Activated CD8-positive, alpha-beta T cell treated with anti-CD3 and anti-CD28 coated beads for 36 hours (primary cell): ENCODE measurements at regions not wholly inside any gene's neighbourhood (a gene's known extent, or its start where the extent isn't known, plus 50 kb on each side); places are given as distances from the start of the nearest gene placed in this dataset.

Experiments
- ATAC-seq: fragments of 200-7000 bp; cut with Tn5 transposase; one replicate; pipeline ENCODE4 v1.10.0; 2021; ENCODE audit warnings: mild to moderate bottlenecking, moderate library complexity
- CTCF ChIA-PET: fragments of 350-600 bp; sonication (Branson Sonifier 250); formaldehyde crosslinking; loops from one replicate; lab custom pipeline; 2021; ENCODE audit warnings: antibody characterized with exemption; lab: Charles Lee
- POLR2A ChIA-PET: fragments of 350-600 bp; sonication (Branson Sonifier 250); formaldehyde crosslinking; loops from one replicate; lab custom pipeline; 2021; ENCODE audit warnings: antibody characterized with exemption; lab: Charles Lee
- DNase-seq: peaks from one replicate; pipeline ENCODE4 v3.0.0-alpha.2; 2020
- H3K27ac Mint-ChIP-seq: one replicate; pipeline ENCODE4 v1.8.0; 2021; ENCODE audit warnings: mild to moderate bottlenecking, mixed read lengths
- H3K27me3 Mint-ChIP-seq: one replicate; pipeline ENCODE4 v1.8.0; 2021; ENCODE audit warnings: mixed read lengths
- H3K36me3 Mint-ChIP-seq: one replicate; pipeline ENCODE4 v1.8.0; 2021; ENCODE audit warnings: low read depth, mixed read lengths
- H3K4me1 Mint-ChIP-seq: one replicate; pipeline ENCODE4 v1.8.0; 2021; ENCODE audit warnings: low read depth, mixed read lengths
- H3K4me3 Mint-ChIP-seq: one replicate; pipeline ENCODE4 v1.8.0; 2021; ENCODE audit warnings: mild to moderate bottlenecking, moderate library complexity, mixed read lengths
- H3K9me3 Mint-ChIP-seq: one replicate; pipeline ENCODE4 v1.8.0; 2021; ENCODE audit warnings: mixed read lengths
- CTCF ChIP-seq: fragments of 200-600 bp; IDR thresholded peaks from one replicate; pipeline ENCODE4 v1.8.0; 2022; ENCODE audit warnings: antibody characterized with exemption, mild to moderate bottlenecking
- intact Hi-C: fragments of 100-400 bp; cut with micrococcal nuclease; formaldehyde crosslinking; loops from one replicate; pipeline ENCODE4 v1.10.0; 2022

GRCh38 chr18:78919956-78920355, 59.7 kb upstream of the SALL3 start:
- intact Hi-C loops = no loop called here
- TF ChIP-seq CTCF = no peak
- ChIA-PET POLR2A (no interaction called here), CTCF (no interaction called here)
- Mint-ChIP-seq H3K36me3 (no peaks in the 10 kb centered on the region), H3K4me3 (no peak overlapping the region), H3K27me3 (peaks cover 5% of the 10 kb centered on the region), H3K4me1 (no peaks in the 10 kb centered on the region), H3K9me3 (no peaks in the 10 kb centered on the region), H3K27ac (no peak overlapping the region)
- DNase-seq (no peak), ATAC-seq (no peak)

DNA sequence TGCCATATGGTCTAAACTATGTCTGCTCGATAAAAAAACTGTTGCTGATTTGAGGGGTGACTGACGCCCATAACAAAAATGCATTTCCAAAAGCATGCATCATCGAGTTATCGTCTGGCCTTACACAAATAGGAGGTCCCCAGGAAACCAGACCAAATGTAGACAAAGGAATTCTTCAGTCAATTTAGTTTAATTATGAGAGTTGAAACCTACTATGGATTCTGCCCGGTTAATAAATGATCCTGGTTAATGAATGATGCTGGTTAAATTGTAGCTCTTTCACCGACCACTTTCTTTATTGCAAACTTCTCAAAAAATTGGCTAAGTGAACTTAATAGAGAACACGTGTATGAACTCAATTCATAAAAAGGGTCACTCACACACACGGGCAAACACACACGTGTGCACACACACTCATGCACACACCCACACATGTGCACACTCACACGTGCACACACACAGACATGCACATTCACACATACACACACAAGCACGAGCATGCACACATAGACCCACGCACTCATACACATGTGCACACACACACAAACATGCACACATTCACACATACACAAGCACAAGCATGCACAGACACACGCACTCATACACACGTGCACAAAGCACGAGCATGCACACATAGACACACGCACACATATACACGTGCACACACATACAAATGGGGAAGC, 59.0 kb upstream of the SALL3 start:
- H3K9me3 Mint-ChIP-seq = no peaks in the 10 kb centered on the region
- no peaks in the 10 kb centered on the region for H3K4me1 Mint-ChIP-seq
- H3K27ac Mint-ChIP-seq = no peak overlapping the region
- DNase-seq (no peak), ATAC-seq (no peak)
- ChIA-PET CTCF (no interaction called here), POLR2A (no interaction called here)
- no peaks in the 10 kb centered on the region for H3K36me3 Mint-ChIP-seq
- intact Hi-C loops = no loop called here
- H3K4me3 Mint-ChIP-seq = no peak overlapping the region
- peaks cover 4% of the 10 kb centered on the region for H3K27me3 Mint-ChIP-seq
- no peak for TF ChIP-seq CTCF

- ATAC-seq = no peak
- Mint-ChIP-seq H3K9me3 (no peaks in the 10 kb centered on the region), H3K36me3 (no peaks in the 10 kb centered on the region), H3K4me1 (no peaks in the 10 kb centered on the region), H3K27ac (no peak overlapping the region), H3K27me3 (no peaks in the 10 kb centered on the region), H3K4me3 (no peak overlapping the region)
- no peak for DNase-seq
- ChIA-PET POLR2A (no interaction called here), CTCF (no interaction called here)
- TF ChIP-seq CTCF = no peak
- intact Hi-C loops = no loop called here
These were observed 56.8 kb upstream of the SALL3 start for GRCh38 chr18:78922856-78923255.

DNA sequence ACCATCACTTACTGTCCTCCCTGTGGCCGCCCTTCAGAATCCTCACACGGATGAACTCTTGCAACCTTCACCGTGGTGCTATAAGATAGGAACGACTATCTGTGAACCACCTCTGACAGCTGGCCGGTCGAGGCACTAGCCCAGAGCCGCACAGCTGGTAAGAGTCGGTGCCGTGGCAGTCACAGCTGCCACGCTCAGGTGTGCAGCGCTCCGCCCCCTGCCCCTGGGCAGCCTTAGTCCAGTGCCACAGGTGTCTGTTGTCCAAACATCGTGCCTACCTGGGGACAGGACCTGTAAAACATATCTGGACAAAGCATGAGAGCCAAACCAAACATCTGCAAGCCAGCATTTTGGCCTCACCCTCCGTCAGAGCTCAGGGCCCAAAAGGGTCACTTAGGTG, 55.3 kb upstream of the SALL3 start:
- Mint-ChIP-seq H3K4me1 (no peaks in the 10 kb centered on the region), H3K36me3 (no peaks in the 10 kb centered on the region), H3K27me3 (no peaks in the 10 kb centered on the region), H3K9me3 (no peaks in the 10 kb centered on the region), H3K27ac (no peak overlapping the region), H3K4me3 (no peak overlapping the region)
- POLR2A ChIA-PET = no interaction called here
- DNase-seq (no peak), ATAC-seq (no peak)
- intact Hi-C loops = no loop called here
- no peak for TF ChIP-seq CTCF
- CTCF ChIA-PET = no interaction called here

DNA sequence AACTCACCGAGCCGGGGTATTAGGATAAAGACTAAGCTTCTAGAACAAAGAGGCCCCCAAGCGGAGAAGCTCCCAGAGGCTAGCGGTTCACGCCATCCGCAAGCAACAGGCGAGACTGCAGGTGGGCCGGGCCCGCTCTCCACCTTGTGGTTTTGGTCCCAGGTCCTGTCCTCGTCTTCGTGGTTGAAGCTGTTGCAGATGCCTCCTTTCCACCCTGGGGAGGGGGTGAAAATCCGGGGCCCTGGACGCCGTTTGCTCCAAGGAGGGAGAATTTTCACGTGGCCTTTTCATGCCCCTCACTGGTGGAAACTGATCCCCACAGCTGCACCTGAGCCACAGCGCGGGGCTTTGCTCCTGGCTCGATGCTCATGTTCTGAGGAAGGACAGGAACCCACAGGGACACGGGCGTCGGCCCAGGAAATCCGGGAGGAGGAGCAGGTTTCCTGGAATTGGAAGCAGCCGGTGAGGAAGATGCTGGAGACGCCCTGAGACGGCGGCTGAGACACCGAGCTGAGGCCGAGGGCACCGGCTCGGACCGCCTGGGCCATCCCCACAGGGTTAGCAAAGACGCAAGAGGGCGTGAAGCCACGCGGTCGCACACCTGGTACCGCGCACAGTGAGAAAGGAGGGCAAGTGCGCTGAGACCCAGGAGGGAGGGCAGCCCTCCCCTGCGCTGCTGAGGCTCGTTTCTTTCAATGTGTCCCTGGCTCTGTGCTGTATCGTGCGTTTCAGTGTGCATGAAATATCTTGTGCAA, 54.7 kb upstream of the SALL3 start:
- Mint-ChIP-seq H3K27me3 (no peaks in the 10 kb centered on the region), H3K27ac (no peak overlapping the region), H3K4me3 (no peak overlapping the region), H3K4me1 (no peaks in the 10 kb centered on the region), H3K36me3 (no peaks in the 10 kb centered on the region), H3K9me3 (no peaks in the 10 kb centered on the region)
- TF ChIP-seq CTCF = no peak
- ChIA-PET CTCF (no interaction called here), POLR2A (no interaction called here)
- ATAC-seq (no peak), DNase-seq (no peak)
- intact Hi-C loops = no loop called here
